Gastrocnemius medialis (tissue), 4 donors: ENCODE measurements at regions not wholly inside any gene's neighbourhood (a gene's known extent, or its start where the extent isn't known, plus 50 kb on each side); places are given as distances from the start of the nearest gene placed in this dataset.

ENCODE experiments used
- CTCF ChIP-seq, 5 experiments: fragments of 450-650 bp in 3 of 5; fragments of 200-600 bp in 2 of 5; sonication (generic) in 2 of 5; IDR thresholded peaks in 4 of 5; conservative IDR thresholded peaks in 1 of 5; 1 replicate in 4 of 5; 2 replicates in 1 of 5; pipeline ENCODE4 v1.5.1; 2016 to 2019; ENCODE audit warnings: antibody characterized with exemption in 5 of 5, mild to moderate bottlenecking in 3 of 5, moderate library complexity in 3 of 5
- POLR2A ChIP-seq, 2 donors: fragments of 450-650 bp; IDR thresholded peaks; one replicate each; pipeline ENCODE4 v1.6.1; 2017; ENCODE audit warnings: antibody characterized with exemption in 2 of 2, mild to moderate bottlenecking in 2 of 2, moderate library complexity in 2 of 2

GRCh38 chr1:168887381-168887780, 158.4 kb upstream of the DPT start:
- TF ChIP-seq CTCF (IDR thresholded peaks at IDR 0.05 in 4 of 5, conservative IDR thresholded peaks at IDR 0.05 in 1 of 5) (no peak), POLR2A (IDR thresholded peaks at IDR 0.05) (no peak)
